H1 (cell line): ENCODE measurements at regions not wholly inside any gene's neighbourhood (a gene's known extent, or its start where the extent isn't known, plus 50 kb on each side); places are given as distances from the start of the nearest gene placed in this dataset.

Source experiments
- BRCA1 ChIP-seq: IDR thresholded peaks from 2 replicates; pipeline ENCODE4 v1.6.1; 2012; ENCODE audit warnings: low read depth, low read length, improper control_type of control experiment
- KDM4A ChIP-seq: IDR thresholded peaks from one replicate; pipeline ENCODE4 v1.7.1; 2012; ENCODE audit warnings: low read depth, mild to moderate bottlenecking, moderate library complexity, low read length, inconsistent platforms; ENCODE audit not compliant: severe bottlenecking
- PHF8 ChIP-seq: fragments of 200-600 bp; sonication (generic); conservative IDR thresholded peaks from 2 replicates; pipeline ENCODE4 v1.7.1; 2012; ENCODE audit warnings: low read depth, mild to moderate bottlenecking, inconsistent platforms, low read length, moderate library complexity
- SUZ12 ChIP-seq: fragments of 200-600 bp; sonication (generic); IDR thresholded peaks from 2 replicates; pipeline ENCODE4 v1.6.1; 2012; ENCODE audit warnings: mild to moderate bottlenecking, inconsistent platforms, low read length, moderate library complexity, mixed read lengths
- TF ChIP-seq, protein P1 (sequence below): IDR thresholded peaks from 2 replicates; pipeline ENCODE4 v1.6.1; 2012; ENCODE audit warnings: inconsistent platforms

DNA sequence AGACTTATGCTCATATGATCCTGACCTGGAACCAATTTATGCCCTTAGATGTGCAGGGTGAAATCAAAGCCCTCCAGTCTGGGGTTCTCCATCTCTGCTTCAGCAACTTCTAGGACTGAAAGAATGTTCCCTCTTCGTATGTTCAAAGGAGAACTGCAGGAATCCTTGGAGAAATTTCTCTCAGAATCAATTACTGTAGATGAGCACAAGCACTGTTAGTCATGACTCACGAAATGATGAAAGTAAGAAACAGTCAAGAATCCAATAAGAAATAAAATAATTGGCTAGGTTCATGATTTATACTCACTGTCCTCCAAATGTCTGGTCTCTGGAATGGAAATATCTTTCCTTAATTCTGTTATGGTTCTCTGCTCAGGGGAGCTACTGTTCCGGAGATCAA lies 348.2 kb downstream of the PDGFC start (continued):
- no peak for TF ChIP-seq PHF8
- no peak for TF ChIP-seq BRCA1
- TF ChIP-seq KDM4A = no peak
- TF ChIP-seq, protein P1, sequence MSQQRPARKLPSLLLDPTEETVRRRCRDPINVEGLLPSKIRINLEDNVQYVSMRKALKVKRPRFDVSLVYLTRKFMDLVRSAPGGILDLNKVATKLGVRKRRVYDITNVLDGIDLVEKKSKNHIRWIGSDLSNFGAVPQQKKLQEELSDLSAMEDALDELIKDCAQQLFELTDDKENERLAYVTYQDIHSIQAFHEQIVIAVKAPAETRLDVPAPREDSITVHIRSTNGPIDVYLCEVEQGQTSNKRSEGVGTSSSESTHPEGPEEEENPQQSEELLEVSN = no peak
- TF ChIP-seq SUZ12 = no peak
